HCT116 (cell line): ENCODE measurements at regions not wholly inside any gene's neighbourhood (a gene's known extent, or its start where the extent isn't known, plus 50 kb on each side); places are given as distances from the start of the nearest gene placed in this dataset.

ENCODE experiments used
- ATAC-seq: fragments of 200-7000 bp; cut with Tn5 transposase; 2 replicates; pipeline ENCODE4 v1.9.1; 2020; ENCODE audit warnings: mild to moderate bottlenecking, moderate library complexity
- BruUV-seq: library from RNA; stranded (reverse); fragments of 400-500 nt; replicated peaks from 2 replicates; lab custom pipeline; 2021; lab: Mats Ljungman, UMichigan
- CTCF ChIA-PET: fragments of 300-600 bp; sonication (Branson Sonifier 250); formaldehyde crosslinking; loops from one replicate; lab custom pipeline; 2021; ENCODE audit warnings: antibody characterized with exemption; lab: Charles Lee
- POLR2A ChIA-PET: fragments of 300-600, 350-600 bp; sonication (Branson Sonifier 250); formaldehyde crosslinking; loops from one replicate; lab custom pipeline; 2021; ENCODE audit warnings: antibody characterized with exemption; lab: Charles Lee
- RAD21 ChIA-PET, 2 experiments: fragments of 300-600 bp; sonication (Branson Sonifier 250); formaldehyde crosslinking; loops; one replicate each; lab custom pipeline; 2023; ENCODE audit warnings: low total read pairs in 2 of 2; ENCODE audit not compliant: uncharacterized antibody in 2 of 2, unreplicated experiment in 2 of 2, low non-redundant PET in 1 of 2; lab: Charles Lee
- DNase-seq: peaks from one replicate; pipeline ENCODE4 v3.0.0-alpha.2; 2010; ENCODE audit warnings: low read depth, low spot score
- H2AFZ ChIP-seq: fragments of 200-600 bp; shearing (Covaris generic), sonication (generic); 2 replicates; pipeline ENCODE4 v1.6.1; 2017; ENCODE audit warnings: low read depth, mixed run types, mixed read lengths, antibody characterized with exemption, low read length; ENCODE audit not compliant: poor library complexity, severe bottlenecking
- H3K27ac ChIP-seq: 2 replicates; pipeline ENCODE4 v1.5.1; 2012; ENCODE audit warnings: low read depth, low read length
- H3K27me3 ChIP-seq: fragments of 200-600 bp; sonication (generic); 2 replicates; pipeline ENCODE4 v1.6.1; 2016; ENCODE audit warnings: mixed run types, low read length, mixed read lengths; ENCODE audit not compliant: insufficient read depth
- H3K36me3 ChIP-seq, 2 experiments: fragments of 200-500 bp in 1 of 2; fragments of 200-600 bp in 1 of 2; sonication (Bioruptor generic) in 1 of 2; sonication (generic) in 1 of 2; 2 replicates each; pipeline versions ENCODE4 v1.5.1 to v1.6.1; 2014 to 2016; ENCODE audit warnings: low read length in 2 of 2, inconsistent platforms in 1 of 2, mixed read lengths in 1 of 2, mixed run types in 1 of 2; ENCODE audit not compliant: insufficient read depth in 2 of 2, control insufficient read depth in 1 of 2
- H3K4me1 ChIP-seq, 2 experiments: fragments of 200-600 bp in 1 of 2; sonication (generic) in 1 of 2; 2 replicates each; pipeline versions ENCODE4 v1.5.1 to v1.6.1; 2012 to 2017; ENCODE audit warnings: low read length in 2 of 2, inconsistent platforms in 1 of 2, mild to moderate bottlenecking in 1 of 2, mixed read lengths in 1 of 2, mixed run types in 1 of 2, moderate library complexity in 1 of 2; ENCODE audit not compliant: insufficient read depth in 2 of 2, control insufficient read depth in 1 of 2
- H3K4me2 ChIP-seq: fragments of 200-600 bp; sonication (generic); 2 replicates; pipeline ENCODE4 v1.6.1; 2017; ENCODE audit warnings: mixed run types, low read length, mixed read lengths
- H3K4me3 ChIP-seq, 2 experiments: fragments of 200-600 bp in 1 of 2; sonication (generic) in 1 of 2; replicated peaks in 1 of 2; 2 replicates each; pipeline ENCODE4 v1.5.1; 2011 to 2016; ENCODE audit warnings: low read length in 2 of 2, control low read depth in 1 of 2, low read depth in 1 of 2, mild to moderate bottlenecking in 1 of 2, mixed read lengths in 1 of 2, mixed run types in 1 of 2
- H3K79me2 ChIP-seq: fragments of 200-600 bp; sonication (generic); 2 replicates; pipeline ENCODE4 v1.6.1; 2017; ENCODE audit warnings: mild to moderate bottlenecking, mixed run types, low read length, moderate library complexity, mixed read lengths; ENCODE audit not compliant: insufficient read depth
- H3K9ac ChIP-seq: fragments of 200-600 bp; sonication (generic); 2 replicates; pipeline ENCODE4 v1.6.1; 2016; ENCODE audit warnings: low read length, mixed read lengths
- H3K9me2 ChIP-seq: fragments of 200-600 bp; sonication (generic), shearing (Covaris generic); 2 replicates; pipeline ENCODE4 v1.6.1; 2017; ENCODE audit warnings: mixed run types, mild to moderate bottlenecking, moderate library complexity; ENCODE audit not compliant: insufficient read depth
- H3K9me3 ChIP-seq, 2 experiments: fragments of 200-500 bp in 1 of 2; fragments of 200-600 bp in 1 of 2; sonication (Bioruptor generic) in 1 of 2; sonication (generic) in 1 of 2; 2 replicates each; pipeline ENCODE4 v1.6.1; 2014 to 2017; ENCODE audit warnings: low read length in 2 of 2, mixed read lengths in 2 of 2, inconsistent platforms in 1 of 2, low read depth in 1 of 2, mild to moderate bottlenecking in 1 of 2, mixed run types in 1 of 2, moderate library complexity in 1 of 2; ENCODE audit not compliant: control insufficient read depth in 1 of 2, insufficient read depth in 1 of 2
- H4K20me1 ChIP-seq: fragments of 200-600 bp; sonication (generic), shearing (Covaris generic); 2 replicates; pipeline ENCODE4 v1.6.1; 2017; ENCODE audit warnings: mixed run types, mild to moderate bottlenecking, moderate library complexity; ENCODE audit not compliant: insufficient read depth
- ATF3 ChIP-seq: IDR thresholded peaks from 2 replicates; pipeline ENCODE4 v1.6.1; 2012
- CEBPB ChIP-seq: IDR thresholded peaks from 2 replicates; pipeline ENCODE4 v1.6.1; 2012; ENCODE audit warnings: low read depth
- CTCF ChIP-seq, 3 experiments: fragments of 200-600 bp in 1 of 3; sonication (generic) in 1 of 3; IDR thresholded peaks in 2 of 3; conservative IDR thresholded peaks in 1 of 3; 2 replicates each; pipeline ENCODE4 v1.5.1; 2012 to 2017; ENCODE audit warnings: low read depth in 2 of 3, low read length in 2 of 3, antibody characterized with exemption in 1 of 3, borderline replicate concordance in 1 of 3, control low read depth in 1 of 3, mild to moderate bottlenecking in 1 of 3, mixed read lengths in 1 of 3, mixed run types in 1 of 3, moderate library complexity in 1 of 3; ENCODE audit not compliant: insufficient read depth in 1 of 3
- EZH2 ChIP-seq: fragments of 200-600 bp; sonication (generic); IDR thresholded peaks from 2 replicates; pipeline ENCODE4 v1.6.1; 2017; ENCODE audit warnings: antibody characterized with exemption, mixed run types
- EZH2phosphoT487 ChIP-seq: fragments of 200-600 bp; IDR thresholded peaks from 2 replicates; pipeline ENCODE4 v1.6.1; 2018; ENCODE audit warnings: antibody characterized with exemption, borderline replicate concordance
- FOSL1 ChIP-seq: IDR thresholded peaks from 2 replicates; pipeline ENCODE4 v1.6.1; 2012; ENCODE audit warnings: low read depth
- JUND ChIP-seq: IDR thresholded peaks from 2 replicates; pipeline ENCODE4 v1.6.1; 2012
- MAX ChIP-seq: IDR thresholded peaks from 2 replicates; pipeline ENCODE4 v1.6.1; 2012
- POLR2A ChIP-seq: IDR thresholded peaks from 2 replicates; pipeline ENCODE4 v1.7.0; 2011; ENCODE audit warnings: borderline replicate concordance; ENCODE audit not compliant: insufficient read depth, insufficient read length; ENCODE audit errors: extremely low read depth
- POLR2AphosphoS5 ChIP-seq: IDR thresholded peaks from 2 replicates; pipeline ENCODE4 v1.6.1; 2011; ENCODE audit warnings: mild to moderate bottlenecking, low read depth, low read length, moderate library complexity
- RAD21 ChIP-seq: IDR thresholded peaks from 2 replicates; pipeline ENCODE4 v1.6.1; 2012; ENCODE audit warnings: low read depth, mild to moderate bottlenecking
- REST ChIP-seq: IDR thresholded peaks from 2 replicates; pipeline ENCODE4 v1.6.1; 2012; ENCODE audit warnings: low read depth
- SIN3A ChIP-seq: IDR thresholded peaks from 2 replicates; pipeline ENCODE4 v1.6.1; 2012; ENCODE audit warnings: low read depth
- SP1 ChIP-seq: IDR thresholded peaks from 2 replicates; pipeline ENCODE4 v1.6.1; 2012; ENCODE audit warnings: low read depth
- SRF ChIP-seq: IDR thresholded peaks from 2 replicates; pipeline ENCODE4 v1.6.1; 2012; ENCODE audit warnings: low read depth
- TCF7L2 ChIP-seq: IDR thresholded peaks from 2 replicates; pipeline ENCODE4 v1.7.0; 2011; ENCODE audit warnings: borderline replicate concordance, inconsistent platforms; ENCODE audit not compliant: insufficient read depth, insufficient read length; ENCODE audit errors: extremely low read depth
- YY1 ChIP-seq: IDR thresholded peaks from 2 replicates; pipeline ENCODE4 v1.6.1; 2011; ENCODE audit warnings: low read length, low read depth, moderate library complexity, mild to moderate bottlenecking; ENCODE audit not compliant: insufficient replicate concordance; ENCODE audit errors: extremely low read depth
- ZBTB33 ChIP-seq: IDR thresholded peaks from 2 replicates; pipeline ENCODE4 v1.6.1; 2011; ENCODE audit warnings: mild to moderate bottlenecking, low read length, moderate library complexity; ENCODE audit not compliant: insufficient replicate concordance; ENCODE audit errors: extremely low read depth
- ZNF274 ChIP-seq: fragments of 200-500 bp; sonication (Bioruptor generic); IDR thresholded peaks from 2 replicates; pipeline ENCODE4 v1.6.1; 2014; ENCODE audit warnings: mild to moderate bottlenecking, low read depth, low read length, inconsistent platforms
- intact Hi-C: fragments of 100-400 bp; cut with micrococcal nuclease; formaldehyde crosslinking; loops from 2 replicates; pipeline ENCODE4 v1.10.0; 2022

GRCh38 chr9:117473293-117473692 lies 58.4 kb upstream of the ASTN2 start:
- Histone ChIP-seq H3K27me3 (no peaks in the 10 kb centered on the region), H3K9ac (no peak overlapping the region), H3K79me2 (no peaks in the 10 kb centered on the region), H4K20me1 (no peaks in the 10 kb centered on the region), H3K36me3 (no peaks in the 10 kb centered on the region), H3K9me3 (no peaks in the 10 kb centered on the region; a peak in 2 of 4 replicates), H3K9me2 (no peaks in the 10 kb centered on the region), H3K4me2 (no peak overlapping the region), H2AFZ (no peak overlapping the region), H3K4me1 (no peaks in the 10 kb centered on the region), H3K27ac (no peak overlapping the region), H3K4me3 (no peak overlapping the region)
- TF ChIP-seq EZH2phosphoT487 = no peak
- no peak for TF ChIP-seq CEBPB
- TF ChIP-seq POLR2AphosphoS5 = no peak
- TF ChIP-seq CTCF (IDR thresholded peaks at IDR 0.05 in 2 of 3, conservative IDR thresholded peaks at IDR 0.05 in 1 of 3; ENCODE audit: borderline replicate concordance in 1 of 3, insufficient read depth in 1 of 3, low read depth in 2 of 3, low read length in 2 of 3) = no peak
- TF ChIP-seq SRF = no peak
- no peak for TF ChIP-seq JUND
- TF ChIP-seq REST = no peak
- no peak for TF ChIP-seq RAD21
- TF ChIP-seq MAX = no peak
- no peak for TF ChIP-seq YY1
- TF ChIP-seq SIN3A = no peak
- no peak for TF ChIP-seq POLR2A
- TF ChIP-seq ZNF274 = no peak
- TF ChIP-seq SP1 = no peak
- TF ChIP-seq ATF3 = no peak
- TF ChIP-seq ZBTB33 = no peak
- TF ChIP-seq FOSL1 = no peak
- no peak for TF ChIP-seq TCF7L2
- TF ChIP-seq EZH2 = no peak
- POLR2A ChIA-PET = no interaction called here
- no TSS peak for BruUV-seq
- intact Hi-C loops = no loop called here
- DNase-seq (no peak), ATAC-seq (no peak)
- RAD21 ChIA-PET = no interaction called here
- CTCF ChIA-PET = no interaction called here
